Glutamatergic neuron (in vitro differentiated cells): ENCODE measurements at regions not wholly inside any gene's neighbourhood (a gene's known extent, or its start where the extent isn't known, plus 50 kb on each side); places are given as distances from the start of the nearest gene placed in this dataset.

Source experiments
- DNase-seq: peaks from one replicate; pipeline ENCODE4 v3.0.0; 2022
- H3K27ac Mint-ChIP-seq: one replicate; pipeline ENCODE4 v1.8.0; 2020; ENCODE audit warnings: mild to moderate bottlenecking, mixed read lengths, inconsistent platforms; ENCODE audit not compliant: unreplicated experiment
- H3K27me3 Mint-ChIP-seq: one replicate; pipeline ENCODE4 v1.8.0; 2020; ENCODE audit warnings: mild to moderate bottlenecking, moderate library complexity, mixed read lengths, inconsistent platforms; ENCODE audit not compliant: unreplicated experiment
- H3K36me3 Mint-ChIP-seq: one replicate; pipeline ENCODE4 v1.8.0; 2020; ENCODE audit warnings: mild to moderate bottlenecking, mixed read lengths, inconsistent platforms; ENCODE audit not compliant: unreplicated experiment
- H3K4me1 Mint-ChIP-seq: one replicate; pipeline ENCODE4 v1.8.0; 2020; ENCODE audit warnings: mild to moderate bottlenecking, low read depth, mixed read lengths, inconsistent platforms; ENCODE audit not compliant: unreplicated experiment
- H3K4me3 Mint-ChIP-seq: one replicate; pipeline ENCODE4 v1.8.0; 2020; ENCODE audit warnings: mild to moderate bottlenecking, mixed read lengths, inconsistent platforms; ENCODE audit not compliant: unreplicated experiment
- H3K9me3 Mint-ChIP-seq: one replicate; pipeline ENCODE4 v1.8.0; 2020; ENCODE audit warnings: mild to moderate bottlenecking, moderate library complexity, mixed read lengths, inconsistent platforms; ENCODE audit not compliant: unreplicated experiment
- TF ChIP-seq, protein P1 (sequence below): fragments of 200-600 bp; sonication (generic); IDR thresholded peaks from one replicate; pipeline ENCODE4 v1.5.0; 2021; ENCODE audit not compliant: partially characterized antibody, unreplicated experiment

DNA sequence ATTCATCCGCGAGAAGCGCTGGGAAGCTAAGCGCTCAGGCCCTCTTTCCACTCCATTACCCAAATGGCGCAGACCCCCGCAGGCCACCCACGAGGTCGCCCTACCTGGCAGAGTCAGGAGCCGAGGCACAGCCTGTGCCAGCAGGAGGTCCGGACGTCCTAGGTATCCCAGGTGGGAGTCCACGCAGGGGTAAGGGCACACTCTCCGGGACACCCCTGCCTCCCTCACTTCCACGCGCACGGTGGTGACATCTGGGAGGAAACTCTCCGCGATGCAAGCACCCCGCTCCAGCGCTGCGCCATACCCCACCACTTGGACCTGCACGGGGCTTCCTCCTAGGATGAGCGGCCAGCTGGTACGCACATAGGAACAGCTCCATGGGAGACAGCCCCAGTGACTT, 95.1 kb upstream of the ARHGEF7 start:
- Mint-ChIP-seq H3K4me1 (no peaks in the 10 kb centered on the region), H3K27me3 (peaks cover 2% of the 10 kb centered on the region), H3K9me3 (no peaks in the 10 kb centered on the region)

DNA sequence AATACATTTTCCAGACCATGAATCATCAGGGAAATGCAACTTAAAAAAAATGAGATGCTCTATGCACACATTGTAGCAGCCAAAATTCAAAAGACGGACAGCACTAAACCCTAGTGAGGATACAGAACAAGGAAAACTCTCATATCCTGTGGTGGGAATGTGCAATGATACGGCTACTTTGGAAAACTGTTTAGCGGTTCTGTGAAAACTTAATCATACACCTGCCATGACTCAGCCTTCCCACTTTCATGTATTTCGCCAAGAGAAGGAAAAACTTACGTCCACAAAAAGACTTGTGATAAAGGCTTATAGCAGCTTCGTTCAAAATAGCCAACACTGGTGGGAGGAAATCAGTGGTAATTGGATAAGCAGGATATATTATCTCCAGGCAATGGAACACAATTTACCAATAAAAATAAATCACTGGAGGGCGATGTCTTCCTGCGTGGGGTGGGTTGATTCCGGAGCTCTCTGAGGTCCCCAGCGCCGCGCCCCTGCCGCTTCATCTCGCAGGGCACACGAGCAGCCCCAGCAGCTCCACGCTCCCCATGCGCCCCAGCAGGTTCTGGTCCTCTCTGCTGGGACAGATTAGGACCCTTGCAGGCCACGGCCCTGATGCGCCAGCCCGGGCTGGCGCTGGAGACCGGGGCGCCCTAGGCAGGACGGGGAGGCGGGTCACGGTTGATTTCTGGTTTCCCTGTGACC, 97.2 kb upstream of the ARHGEF7 start:
- peaks cover 8% of the 10 kb centered on the region for H3K36me3 Mint-ChIP-seq
- no peak overlapping the region for H3K27ac Mint-ChIP-seq
- DNase-seq: no peak
- no peak overlapping the region for H3K4me3 Mint-ChIP-seq
- H3K4me1 Mint-ChIP-seq: no peaks in the 10 kb centered on the region
- TF ChIP-seq, protein P1, sequence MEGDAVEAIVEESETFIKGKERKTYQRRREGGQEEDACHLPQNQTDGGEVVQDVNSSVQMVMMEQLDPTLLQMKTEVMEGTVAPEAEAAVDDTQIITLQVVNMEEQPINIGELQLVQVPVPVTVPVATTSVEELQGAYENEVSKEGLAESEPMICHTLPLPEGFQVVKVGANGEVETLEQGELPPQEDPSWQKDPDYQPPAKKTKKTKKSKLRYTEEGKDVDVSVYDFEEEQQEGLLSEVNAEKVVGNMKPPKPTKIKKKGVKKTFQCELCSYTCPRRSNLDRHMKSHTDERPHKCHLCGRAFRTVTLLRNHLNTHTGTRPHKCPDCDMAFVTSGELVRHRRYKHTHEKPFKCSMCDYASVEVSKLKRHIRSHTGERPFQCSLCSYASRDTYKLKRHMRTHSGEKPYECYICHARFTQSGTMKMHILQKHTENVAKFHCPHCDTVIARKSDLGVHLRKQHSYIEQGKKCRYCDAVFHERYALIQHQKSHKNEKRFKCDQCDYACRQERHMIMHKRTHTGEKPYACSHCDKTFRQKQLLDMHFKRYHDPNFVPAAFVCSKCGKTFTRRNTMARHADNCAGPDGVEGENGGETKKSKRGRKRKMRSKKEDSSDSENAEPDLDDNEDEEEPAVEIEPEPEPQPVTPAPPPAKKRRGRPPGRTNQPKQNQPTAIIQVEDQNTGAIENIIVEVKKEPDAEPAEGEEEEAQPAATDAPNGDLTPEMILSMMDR: no peak
- no peaks in the 10 kb centered on the region for H3K9me3 Mint-ChIP-seq
- peaks cover 2% of the 10 kb centered on the region for H3K27me3 Mint-ChIP-seq

More for the DNA sequence above, 95.1 kb upstream of the ARHGEF7 start:
- DNase-seq: no peak
- peaks cover 8% of the 10 kb centered on the region for H3K36me3 Mint-ChIP-seq
- H3K4me3 Mint-ChIP-seq: no peak overlapping the region
- H3K27ac Mint-ChIP-seq: no peak overlapping the region
- TF ChIP-seq, protein P1: no peak

DNA sequence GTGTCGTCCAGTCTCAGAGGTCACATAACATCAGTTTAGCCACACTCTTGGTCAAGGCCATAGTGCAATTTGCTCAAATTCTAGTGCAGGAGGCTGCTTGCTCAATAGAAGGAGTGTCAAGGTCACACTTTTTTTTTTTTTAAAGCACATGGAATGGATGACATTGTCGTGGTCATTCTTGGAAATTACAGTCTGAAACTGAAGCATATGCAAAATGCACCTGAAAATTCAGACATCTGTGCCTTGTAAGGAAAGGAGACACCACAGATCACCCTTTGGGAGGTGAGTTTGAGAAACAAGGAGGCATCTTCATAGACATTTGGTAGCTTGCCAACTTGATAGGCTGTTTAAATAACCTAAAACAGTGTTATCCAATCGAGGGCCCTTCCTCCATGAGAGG, 98.3 kb upstream of the ANKRD10 start:
- H3K4me1 Mint-ChIP-seq: no peaks in the 10 kb centered on the region
- no peaks in the 10 kb centered on the region for H3K9me3 Mint-ChIP-seq
- no peaks in the 10 kb centered on the region for H3K36me3 Mint-ChIP-seq
- no peak for DNase-seq
- TF ChIP-seq, protein P1: no peak
- H3K27ac Mint-ChIP-seq: no peak overlapping the region
- H3K27me3 Mint-ChIP-seq: no peaks in the 10 kb centered on the region
- H3K4me3 Mint-ChIP-seq: no peak overlapping the region

DNA sequence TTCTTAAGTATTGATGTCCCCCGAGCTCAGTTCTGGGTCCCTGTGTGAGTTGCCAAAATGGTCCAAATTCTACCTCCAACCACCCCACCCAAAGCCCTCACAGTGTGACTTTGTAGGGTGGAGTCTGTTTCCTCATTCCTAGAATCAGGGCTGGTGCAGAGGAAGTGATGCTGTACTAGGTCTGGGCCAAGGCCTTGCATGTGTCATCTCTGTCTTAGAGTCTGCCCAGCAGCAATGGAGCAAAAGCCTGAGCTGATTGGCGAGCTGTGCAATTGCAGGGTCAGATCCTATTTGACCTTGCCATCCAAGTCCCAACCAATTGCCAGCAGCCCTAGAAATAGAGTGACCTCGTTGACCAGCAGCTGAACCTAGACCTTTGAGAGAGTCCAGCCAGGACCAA, 97.0 kb upstream of the ANKRD10 start:
- Mint-ChIP-seq H3K27ac (no peak overlapping the region), H3K4me1 (no peaks in the 10 kb centered on the region), H3K27me3 (no peaks in the 10 kb centered on the region), H3K36me3 (no peaks in the 10 kb centered on the region), H3K9me3 (no peaks in the 10 kb centered on the region), H3K4me3 (no peak overlapping the region)
- no peak for DNase-seq
- TF ChIP-seq, protein P1: no peak

DNA sequence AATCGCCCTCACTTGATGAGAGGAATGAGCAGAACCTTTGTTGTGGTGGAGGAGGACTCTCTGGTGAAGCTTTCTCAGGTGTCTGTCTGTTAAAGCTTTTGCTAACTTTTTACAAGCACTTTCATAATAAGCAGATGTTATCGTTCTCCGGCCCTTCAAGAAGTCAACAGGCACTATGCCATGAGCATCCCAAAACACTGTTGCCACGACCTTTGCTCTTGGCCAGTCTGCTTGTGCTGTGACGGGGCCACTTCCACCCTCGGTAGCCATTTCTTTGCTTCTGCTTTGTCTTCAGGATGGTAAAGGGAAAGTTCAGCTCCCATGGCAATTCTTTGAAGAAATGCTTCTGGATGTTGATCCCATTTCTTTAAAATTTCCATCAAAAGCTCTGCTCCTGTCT, 93.5 kb upstream of the ANKRD10 start:
- H3K36me3 Mint-ChIP-seq: no peaks in the 10 kb centered on the region
- no peaks in the 10 kb centered on the region for H3K9me3 Mint-ChIP-seq

More for the DNA sequence above, 93.5 kb upstream of the ANKRD10 start:
- Mint-ChIP-seq H3K27me3 (no peaks in the 10 kb centered on the region), H3K4me1 (no peaks in the 10 kb centered on the region), H3K27ac (no peak overlapping the region), H3K4me3 (no peak overlapping the region)
- TF ChIP-seq, protein P1: no peak
- no peak for DNase-seq
